Fibroblast of the aortic adventitia (primary cell): ENCODE measurements at regions not wholly inside any gene's neighbourhood (a gene's known extent, or its start where the extent isn't known, plus 50 kb on each side); places are given as distances from the start of the nearest gene placed in this dataset.

Experiments used
- DNase-seq: peaks from one replicate; pipeline ENCODE4 v3.0.0-alpha.2; 2010; ENCODE audit warnings: low read depth
- H3K4me3 ChIP-seq: 2 replicates; pipeline ENCODE4 v1.5.1; 2011; ENCODE audit warnings: low read depth, mild to moderate bottlenecking, control low read depth, low read length, moderate library complexity
- CTCF ChIP-seq: IDR thresholded peaks from 2 replicates; pipeline ENCODE4 v1.5.1; 2011; ENCODE audit warnings: mild to moderate bottlenecking, low read length, control low read depth, inconsistent platforms; ENCODE audit not compliant: insufficient read depth

DNA sequence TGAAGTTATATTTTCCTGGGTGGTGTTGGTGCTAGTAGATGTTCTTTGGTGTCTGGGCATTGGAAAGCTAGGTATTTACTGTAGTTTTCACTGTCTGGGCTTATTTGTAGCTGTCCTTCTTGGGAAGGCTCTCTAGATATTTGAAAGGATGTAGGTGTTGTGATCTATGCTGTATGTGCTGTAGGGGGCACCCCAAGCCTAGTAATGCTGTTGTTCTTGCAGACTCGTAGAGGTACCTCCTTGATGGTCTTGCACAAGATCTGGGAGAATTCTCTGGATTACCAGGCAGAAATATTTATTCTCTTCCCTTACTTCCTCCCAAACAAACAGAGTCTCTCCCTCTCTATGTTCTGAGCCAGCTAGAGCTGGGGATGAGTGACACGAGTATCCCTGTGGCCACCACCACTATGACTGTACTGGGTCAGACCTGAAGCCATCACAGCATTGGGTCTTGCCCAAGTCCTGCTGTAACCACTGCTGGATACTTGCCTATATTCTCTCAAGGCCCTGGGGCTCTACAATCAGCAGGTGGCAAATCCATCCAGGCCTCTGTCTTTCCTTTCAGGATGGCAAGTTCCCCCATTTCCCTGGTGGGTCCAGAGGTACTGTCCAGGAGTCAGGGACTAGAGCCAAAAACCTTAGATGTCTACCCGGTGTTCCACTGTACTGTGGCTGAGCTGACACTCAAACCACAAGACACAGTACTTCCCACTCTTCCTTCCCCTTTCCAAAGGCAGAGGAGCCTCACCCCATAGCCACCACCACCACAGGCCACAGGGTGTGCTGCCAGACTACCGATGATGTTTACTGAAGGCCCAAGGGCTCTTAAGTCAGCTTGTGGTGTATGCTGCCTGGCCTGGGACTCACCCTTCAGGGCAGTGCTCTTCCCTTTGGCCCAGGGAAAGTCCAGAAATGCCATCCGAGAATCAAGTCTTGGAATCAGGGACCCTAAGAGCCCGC is 195.2 kb upstream of the DPPA4 start:
- H3K4me3 ChIP-seq = no peak overlapping the region
- peak; percentile 16 for TF ChIP-seq CTCF
- DNase-seq = peak; percentile 44

DNA sequence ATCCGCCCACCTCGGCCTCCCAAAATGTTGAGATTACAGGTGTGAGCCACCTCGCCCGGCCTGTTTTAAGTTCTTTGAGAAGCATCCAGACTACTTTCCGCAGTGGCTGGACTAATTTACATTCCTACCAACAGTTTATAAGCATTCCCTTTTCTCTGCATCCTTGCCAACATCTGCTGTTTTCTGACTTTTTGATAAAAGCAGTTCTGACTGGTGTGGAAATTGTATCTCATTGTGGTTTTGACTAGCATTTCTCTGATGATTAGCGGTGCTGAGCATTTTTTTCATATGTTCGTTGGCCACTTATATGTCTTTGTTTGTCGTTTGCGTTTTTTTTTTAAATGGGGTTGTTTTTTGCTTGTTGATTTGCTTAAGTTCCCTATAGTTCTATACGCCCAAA is 208.4 kb upstream of the DPPA4 start:
- no peak for TF ChIP-seq CTCF
- DNase-seq = no peak
- no peak overlapping the region for H3K4me3 ChIP-seq

GRCh38 chr3:109548192-109548938 is 211.0 kb upstream of the DPPA4 start:
- H3K4me3 ChIP-seq = no peak overlapping the region
- no peak for DNase-seq
- no peak for TF ChIP-seq CTCF

GRCh38 chr3:109553591-109554371 is 216.4 kb upstream of the DPPA4 start:
- no peak for TF ChIP-seq CTCF
- DNase-seq = no peak
- no peak overlapping the region for H3K4me3 ChIP-seq

DNA sequence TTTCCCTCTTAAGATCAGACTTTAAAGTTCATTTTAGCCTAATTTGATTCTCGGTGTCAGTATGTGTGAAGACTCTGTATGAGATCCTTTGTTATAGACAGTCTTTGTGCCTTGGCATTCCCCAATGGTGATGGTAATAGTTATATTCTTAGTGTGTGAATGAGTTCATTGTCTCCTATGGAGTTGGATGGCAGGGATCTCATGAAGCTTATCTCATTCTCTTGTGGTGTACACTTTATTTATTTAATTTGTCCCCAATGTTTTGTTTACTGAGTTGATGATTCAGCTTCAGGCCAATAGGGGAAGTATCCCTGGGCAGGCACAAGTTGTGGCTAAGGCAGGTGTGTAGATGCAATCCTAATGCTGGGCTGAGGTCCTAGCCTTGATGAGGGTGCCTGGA is 222.0 kb upstream of the DPPA4 start:
- H3K4me3 ChIP-seq = no peak overlapping the region
- no peak for DNase-seq
- no peak for TF ChIP-seq CTCF

DNA sequence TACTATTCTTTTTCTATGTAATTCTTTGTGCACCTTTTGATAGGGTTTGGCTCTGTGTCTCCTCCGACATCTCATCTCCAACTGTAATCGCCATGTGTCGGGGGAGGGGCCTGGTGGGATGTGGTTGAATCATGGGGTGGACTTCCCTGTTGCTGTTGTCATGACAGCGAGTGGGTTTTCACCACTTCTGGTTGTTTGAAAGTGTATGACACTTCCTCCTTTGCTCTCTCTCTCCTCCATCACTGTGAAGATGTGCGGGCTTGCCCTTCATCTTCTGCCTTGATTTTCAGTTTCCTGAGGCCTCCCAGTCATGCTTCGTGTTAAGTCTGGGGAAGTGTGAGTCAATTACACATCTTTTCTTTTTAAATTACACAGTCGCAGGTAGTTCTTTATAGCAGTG is 225.8 kb upstream of the DPPA4 start:
- DNase-seq = no peak
- no peak overlapping the region for H3K4me3 ChIP-seq
- no peak for TF ChIP-seq CTCF
